ENCODE measurements at regions not wholly inside any gene's neighbourhood (a gene's known extent, or its start where the extent isn't known, plus 50 kb on each side); places are given as distances from the start of the nearest gene placed in this dataset.

DNA sequence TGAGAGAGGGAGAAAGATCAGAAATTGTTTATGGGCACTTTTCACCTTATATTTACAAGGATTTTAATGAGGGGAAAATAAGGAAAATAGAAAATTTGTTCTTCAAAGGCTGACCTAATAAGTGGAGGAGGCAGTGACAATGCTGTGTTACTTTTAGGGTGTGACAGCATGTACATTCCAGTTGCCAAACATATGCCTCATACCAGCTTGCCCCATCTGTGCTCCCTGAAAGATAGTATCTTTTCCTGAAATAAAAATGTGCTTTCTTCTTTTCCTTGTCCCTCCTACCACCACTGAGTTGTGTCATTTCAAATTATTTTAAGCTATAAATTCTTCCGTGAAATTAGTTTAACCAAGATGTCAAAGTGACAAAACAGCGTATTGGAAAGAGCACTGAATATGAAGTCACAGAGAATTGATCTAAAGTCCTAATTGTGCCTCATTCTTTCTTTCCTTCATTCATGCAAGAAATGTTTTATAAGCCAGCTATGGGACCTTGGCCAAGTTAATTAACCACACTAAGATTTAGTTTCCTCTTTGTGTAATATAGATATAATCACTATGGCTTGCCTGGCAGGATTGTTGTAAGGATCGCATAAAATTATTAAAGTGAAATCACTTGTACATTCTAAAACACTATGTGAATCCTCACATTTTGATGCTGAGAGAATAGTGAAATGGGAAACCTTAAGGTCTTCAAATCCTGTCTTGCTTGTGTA, 1307.5 kb upstream of the TENM4 start:
- TF ChIP-seq ZNF274 (IDR thresholded peaks at IDR 0.05; ENCODE audit: low read depth, low read length) (no peak), SUZ12 (IDR thresholded peaks at IDR 0.05; ENCODE audit: extremely low read depth, insufficient read depth, insufficient read length) (no peak), YY1 (IDR thresholded peaks at IDR 0.05; ENCODE audit: insufficient read depth, insufficient read length) (no peak)
